CD4-positive, alpha-beta T cell treated with Interleukin-6 for 4 hours (primary cell): ENCODE measurements at regions not wholly inside any gene's neighbourhood (a gene's known extent, or its start where the extent isn't known, plus 50 kb on each side); places are given as distances from the start of the nearest gene placed in this dataset.
"Not testable (repeated sequence)": the region's sequence is repeated elsewhere in the genome, so short reads cannot be mapped to it uniquely, and the experiment has no call there.

Source experiments
- DNase-seq: peaks from one replicate; pipeline ENCODE4 v3.0.0-alpha.2; 2020; ENCODE audit warnings: mixed read lengths

DNA sequence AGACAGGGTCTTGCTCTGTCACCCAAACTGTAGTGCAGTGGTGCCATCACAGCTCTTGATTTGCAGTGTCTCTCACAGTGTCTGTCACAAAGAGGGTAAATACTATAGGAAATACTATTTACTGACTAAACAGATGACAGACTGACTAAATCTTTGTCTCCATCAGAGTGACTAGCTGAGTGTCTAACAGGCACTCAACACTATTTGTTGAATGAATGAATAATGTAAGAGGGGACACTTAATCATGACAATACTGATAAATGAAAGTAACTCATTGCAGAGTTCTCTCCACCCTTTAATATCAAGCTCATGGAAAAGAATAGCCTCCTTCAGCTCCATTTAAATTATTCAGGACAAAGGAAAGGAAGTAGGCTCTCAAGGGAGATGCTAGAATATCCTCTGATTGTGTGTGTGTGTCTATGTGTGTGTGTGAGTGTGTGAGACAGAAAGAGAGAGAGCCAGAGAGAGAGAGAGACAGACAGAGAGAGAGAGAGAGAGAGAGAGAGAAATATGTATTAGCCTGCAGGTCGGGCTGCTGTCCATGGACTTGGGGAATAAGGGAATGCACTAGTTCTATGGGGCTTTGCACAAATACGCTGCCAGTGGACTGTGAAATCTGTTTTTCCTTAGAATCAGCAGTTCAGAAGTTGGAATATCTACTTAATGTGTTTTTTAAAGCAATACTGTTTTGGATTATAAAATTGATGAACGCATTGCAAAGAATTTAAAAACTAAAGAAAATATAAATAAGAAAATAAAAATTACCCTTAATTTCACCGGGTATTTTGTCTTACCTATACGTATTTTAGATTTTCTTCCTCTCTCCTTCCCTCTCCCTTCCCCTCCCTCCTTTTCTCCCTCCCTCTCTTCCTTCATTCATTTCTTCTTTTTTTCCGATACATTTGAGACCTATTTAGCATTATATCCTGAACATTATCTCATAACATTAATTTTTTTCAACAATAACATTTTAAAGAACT is 132.9 kb upstream of the LRIG1 start:
- DNase-seq, result no peak

DNA sequence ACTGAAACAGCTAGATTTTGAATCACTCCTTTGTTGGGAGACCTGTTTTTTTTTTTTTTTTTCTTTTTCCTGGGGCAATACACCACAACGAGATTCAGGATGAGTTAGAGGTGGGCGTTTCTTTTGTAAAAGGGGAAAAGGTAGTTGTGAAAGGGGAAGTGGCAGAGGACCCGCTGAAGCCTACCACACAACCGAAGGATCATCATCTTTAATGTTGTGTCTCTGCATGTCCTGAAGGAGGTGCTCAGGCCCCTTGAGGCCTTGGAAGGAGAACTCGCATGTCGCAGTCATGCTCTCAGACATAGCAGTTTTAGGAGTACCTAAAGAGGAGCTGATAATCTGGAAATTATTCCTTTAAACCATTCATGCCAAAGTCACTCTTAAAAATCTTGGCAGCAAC is 137.9 kb upstream of the LRIG1 start:
- DNase-seq, result no peak

DNA sequence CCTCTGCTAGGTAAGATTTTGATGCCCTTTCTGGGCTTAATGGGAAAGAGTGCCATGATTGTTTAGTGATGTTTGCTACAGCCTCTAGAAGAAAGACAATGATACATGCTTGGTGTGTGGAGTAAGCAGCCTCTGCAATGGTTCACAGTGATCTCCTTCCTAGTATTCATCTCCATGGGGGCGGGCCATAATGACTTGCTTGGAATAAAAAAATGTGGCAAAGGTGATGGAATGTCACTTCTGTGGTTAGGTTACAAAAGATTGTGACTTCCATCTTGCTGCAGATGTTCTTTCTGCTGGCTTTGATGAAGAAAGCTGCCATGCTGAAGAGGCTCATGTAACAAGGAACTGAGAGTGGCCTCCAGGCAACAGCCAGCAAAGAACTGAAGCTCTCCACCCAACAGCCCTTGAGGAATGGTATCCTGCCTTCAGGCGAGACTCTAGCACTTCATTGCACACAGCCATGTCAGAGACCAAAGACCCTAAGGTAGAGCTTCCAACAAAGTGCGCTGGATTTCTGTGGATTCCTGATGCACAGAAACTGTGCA is 139.1 kb upstream of the LRIG1 start:
- DNase-seq, result no peak

GRCh38 chr3:66642019-66642418 is 141.2 kb upstream of the LRIG1 start:
- DNase-seq, result no peak

- no peak for DNase-seq
Observed at GRCh38 chr3:66642484-66642883, 141.7 kb upstream of the LRIG1 start.

- no peak for DNase-seq
Observed at GRCh38 chr3:66644549-66644948, 143.7 kb upstream of the LRIG1 start.

- no peak for DNase-seq
Observed at GRCh38 chr3:66648975-66649374, 148.2 kb upstream of the LRIG1 start.

GRCh38 chr3:66651520-66651919 is 150.7 kb upstream of the LRIG1 start:
- not testable (repeated sequence) for DNase-seq

DNA sequence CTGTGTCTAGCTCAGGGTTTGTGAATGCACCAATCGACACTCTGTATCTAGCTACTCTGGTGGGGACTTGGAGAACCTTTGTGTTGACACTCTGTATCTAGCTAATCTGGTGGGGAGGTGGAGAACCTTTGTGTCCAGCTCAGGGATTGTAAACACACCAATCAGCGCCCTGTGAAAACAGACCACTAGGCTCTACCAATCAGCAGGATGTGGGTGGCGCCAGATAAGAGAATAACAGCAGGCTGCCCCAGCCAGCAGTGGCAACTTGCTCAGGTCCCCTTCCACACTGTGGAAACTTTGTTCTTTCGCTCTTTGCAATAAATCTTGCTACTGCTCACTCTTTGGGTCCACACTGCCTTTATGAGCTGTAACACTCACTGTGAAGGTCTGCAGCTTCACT is 151.3 kb upstream of the LRIG1 start:
- not testable (repeated sequence) for DNase-seq

DNA sequence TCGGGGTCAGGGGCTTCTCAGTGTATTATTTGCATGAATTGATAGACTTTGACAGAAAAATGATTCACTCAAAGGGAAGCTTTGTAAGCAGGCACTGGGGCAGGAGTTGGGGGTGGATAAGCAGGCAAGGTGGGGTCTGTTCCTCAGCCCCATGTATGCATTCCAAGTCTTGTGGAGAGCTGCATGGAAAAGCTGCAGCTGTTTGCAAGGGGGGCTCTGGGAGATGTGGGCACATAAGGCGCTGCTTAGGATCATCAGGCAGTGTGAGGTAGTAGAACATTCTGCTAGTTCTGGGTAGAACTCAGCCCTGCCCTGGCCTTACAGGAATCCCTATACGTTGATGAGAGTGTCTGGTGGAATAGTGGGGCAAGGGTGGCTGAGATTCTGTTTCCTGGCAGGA is 154.2 kb upstream of the LRIG1 start:
- DNase-seq, result no peak

DNA sequence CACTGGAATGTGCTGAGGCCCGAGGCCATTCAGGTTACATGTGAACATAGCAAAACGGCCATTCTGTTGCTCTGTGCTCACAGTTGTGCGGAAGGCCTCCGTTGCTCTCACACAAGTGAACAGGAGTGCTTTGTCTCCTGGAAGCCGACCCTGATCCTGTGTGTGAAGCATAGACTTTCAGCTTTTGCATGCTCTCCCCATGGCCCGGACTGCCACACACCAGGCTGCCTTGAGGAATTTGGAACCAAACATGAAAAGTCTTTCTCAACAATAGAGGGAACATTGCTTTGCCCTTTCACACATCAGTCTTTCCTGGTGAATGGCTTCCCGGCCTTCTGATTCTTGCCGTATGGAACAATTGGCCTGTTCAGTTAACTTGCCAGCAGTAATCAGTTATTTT is 154.8 kb upstream of the LRIG1 start:
- DNase-seq, result no peak

- DNase-seq, result no peak
Observed at GRCh38 chr3:66656609-66657008, 155.8 kb upstream of the LRIG1 start.

DNA sequence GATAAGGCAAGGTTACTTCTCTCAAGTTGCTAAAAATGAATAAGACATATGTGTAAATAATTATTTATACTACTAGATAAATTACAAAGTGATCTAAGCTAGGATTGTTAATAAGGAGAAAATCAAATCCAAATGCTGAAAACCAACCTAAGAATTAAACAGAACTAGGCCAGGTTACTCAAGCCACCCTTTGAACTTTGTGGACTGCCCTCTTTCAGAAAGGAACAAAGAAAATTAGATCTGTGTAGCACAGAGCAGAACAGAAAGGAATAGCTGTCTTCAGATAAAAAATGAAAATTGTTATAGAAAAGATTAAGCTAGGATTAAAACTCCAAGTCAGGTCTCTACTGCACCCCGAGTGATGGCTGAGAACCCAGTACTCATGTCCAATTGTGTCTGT is 158.2 kb upstream of the LRIG1 start:
- no peak for DNase-seq

DNA sequence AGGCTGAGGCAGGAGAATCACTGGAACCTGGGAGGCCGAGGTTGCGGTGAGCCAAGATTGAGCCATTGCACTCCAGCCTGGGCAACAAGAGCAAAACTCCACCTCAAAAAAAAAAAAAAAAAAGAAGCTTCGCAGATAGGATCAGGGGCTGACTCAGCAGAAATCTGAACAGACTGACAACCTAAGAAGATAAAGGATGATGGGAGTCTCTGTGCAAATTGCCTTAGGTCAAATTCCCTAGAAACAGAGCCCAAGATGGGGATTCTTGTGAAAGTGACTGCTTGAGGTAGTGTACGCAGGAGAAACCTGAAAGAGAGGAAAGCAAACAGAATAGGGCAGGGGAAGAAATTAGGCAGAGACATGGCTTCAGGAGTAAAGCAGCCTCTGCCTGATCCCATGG is 160.8 kb upstream of the LRIG1 start:
- DNase-seq, result no peak

- no peak for DNase-seq
Observed at GRCh38 chr3:66662894-66663293, 162.1 kb upstream of the LRIG1 start.

DNA sequence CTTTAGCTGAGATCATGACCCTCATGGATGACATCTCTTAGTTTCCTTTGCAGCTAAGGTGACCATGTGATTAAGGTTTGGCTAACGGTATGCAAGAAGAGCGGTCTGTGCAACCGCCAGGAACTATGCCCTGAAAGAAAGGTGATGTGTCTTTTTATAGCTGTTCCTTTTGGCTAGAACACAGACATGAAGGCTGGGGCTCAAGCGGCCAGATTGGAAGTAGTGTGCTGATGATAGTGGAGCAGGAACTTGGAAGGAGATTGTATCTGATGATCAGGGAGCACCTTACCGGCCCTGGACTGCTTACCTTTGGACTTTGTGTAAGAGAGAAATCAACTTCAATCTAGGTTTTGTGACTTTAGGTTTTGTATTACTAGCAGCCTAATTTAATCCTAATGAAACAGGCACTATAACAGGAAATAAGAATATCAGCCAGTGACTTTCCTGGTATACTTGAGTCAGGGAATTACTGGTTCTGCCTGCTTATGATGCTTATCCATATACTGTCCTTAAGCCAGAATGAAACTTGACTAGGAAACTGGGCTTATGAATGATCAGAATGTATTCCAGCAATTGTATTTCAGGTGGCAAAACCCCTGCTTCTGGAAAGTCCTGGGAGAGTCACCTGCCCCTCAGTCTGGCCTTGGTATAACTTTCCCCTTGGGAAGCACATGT is 164.3 kb upstream of the LRIG1 start:
- DNase-seq, result no peak

GRCh38 chr3:66666362-66666761 is 165.5 kb upstream of the LRIG1 start:
- no peak for DNase-seq

GRCh38 chr3:66667263-66667662 is 166.4 kb upstream of the LRIG1 start:
- DNase-seq, result no peak

- no peak for DNase-seq
Observed at GRCh38 chr3:66671291-66671690, 170.5 kb upstream of the LRIG1 start.

- no peak for DNase-seq
Observed at GRCh38 chr3:66672830-66673229, 172.0 kb upstream of the LRIG1 start.

- no peak for DNase-seq
Observed at GRCh38 chr3:66673293-66673692, 172.5 kb upstream of the LRIG1 start.

- DNase-seq, result no peak
Observed at GRCh38 chr3:66675366-66675765, 174.5 kb upstream of the LRIG1 start.

- DNase-seq, result no peak
Observed at GRCh38 chr3:66692042-66692765, 191.4 kb upstream of the LRIG1 start.
